MM.1S (cell line): ENCODE measurements at regions not wholly inside any gene's neighbourhood (a gene's known extent, or its start where the extent isn't known, plus 50 kb on each side); places are given as distances from the start of the nearest gene placed in this dataset.

ENCODE experiments used
- DNase-seq: peaks from one replicate; pipeline ENCODE4 v3.0.0-alpha.2; 2015
- H2AFZ ChIP-seq: fragments of 300-600 bp; sonication (generic); 2 replicates; pipeline ENCODE4 v1.6.0; 2016; ENCODE audit warnings: antibody characterized with exemption, low read length
- H3F3A ChIP-seq: fragments of 300-600 bp; sonication (generic); 2 replicates; pipeline ENCODE4 v1.6.1; 2016; ENCODE audit warnings: mild to moderate bottlenecking, antibody characterized with exemption, low read length, moderate library complexity, mixed read lengths; ENCODE audit not compliant: insufficient read depth
- H3K27ac ChIP-seq: fragments of 300-600 bp; sonication (generic); 2 replicates; pipeline ENCODE4 v1.5.1; 2016; ENCODE audit warnings: mild to moderate bottlenecking, low read length
- H3K27me3 ChIP-seq: fragments of 300-600 bp; sonication (generic); replicated peaks from 2 replicates; pipeline ENCODE4 v1.6.0; 2016; ENCODE audit warnings: low read length; ENCODE audit not compliant: insufficient read depth
- H3K36me3 ChIP-seq: fragments of 300-600 bp; sonication (generic); replicated peaks from 2 replicates; pipeline ENCODE4 v1.6.1; 2016; ENCODE audit warnings: mild to moderate bottlenecking, low read length, mixed read lengths; ENCODE audit not compliant: insufficient read depth
- H3K4me1 ChIP-seq: fragments of 300-600 bp; sonication (generic); 2 replicates; pipeline ENCODE4 v1.6.1; 2016; ENCODE audit warnings: low read length, mixed read lengths
- H3K4me2 ChIP-seq: fragments of 300-600 bp; sonication (generic); 2 replicates; pipeline ENCODE4 v1.6.0; 2016; ENCODE audit warnings: low read depth, low read length
- H3K4me3 ChIP-seq: fragments of 300-600 bp; sonication (generic); 2 replicates; pipeline ENCODE4 v1.5.1; 2016; ENCODE audit warnings: low read length, mixed read lengths
- H3K79me2 ChIP-seq: fragments of 300-600 bp; sonication (generic); 2 replicates; pipeline ENCODE4 v1.6.1; 2016; ENCODE audit warnings: mixed run types, low read length, mixed read lengths
- H3K9ac ChIP-seq: fragments of 300-600 bp; sonication (generic); 2 replicates; pipeline ENCODE4 v1.6.1; 2016; ENCODE audit warnings: low read length, mixed read lengths
- H3K9me2 ChIP-seq: fragments of 300-600 bp; sonication (generic); replicated peaks from 2 replicates; pipeline ENCODE4 v1.6.1; 2016; ENCODE audit warnings: mild to moderate bottlenecking, low read length, mixed read lengths; ENCODE audit not compliant: insufficient read depth
- H3K9me3 ChIP-seq: fragments of 300-600 bp; sonication (generic); replicated peaks from 2 replicates; pipeline ENCODE4 v1.6.1; 2016; ENCODE audit warnings: mild to moderate bottlenecking, low read length, mixed read lengths; ENCODE audit not compliant: insufficient read depth
- H4K20me1 ChIP-seq: fragments of 300-600 bp; sonication (generic); 2 replicates; pipeline ENCODE4 v1.6.1; 2016; ENCODE audit warnings: mild to moderate bottlenecking, low read length, moderate library complexity, mixed read lengths; ENCODE audit not compliant: insufficient read depth
- CTCF ChIP-seq: fragments of 300-600 bp; sonication (generic); IDR thresholded peaks from 2 replicates; pipeline ENCODE4 v1.5.1; 2016; ENCODE audit warnings: antibody characterized with exemption, low read length, mixed read lengths
- EZH2 ChIP-seq: fragments of 300-600 bp; sonication (generic); optimal IDR thresholded peaks from 2 replicates; pipeline ENCODE3; 2017; ENCODE audit warnings: low read depth, mild to moderate bottlenecking, antibody characterized with exemption, low read length, mixed read lengths
- EZH2phosphoT487 ChIP-seq: fragments of 300-600 bp; sonication (generic); IDR thresholded peaks from 2 replicates; pipeline ENCODE4 v1.6.1; 2018; ENCODE audit warnings: antibody characterized with exemption, low read length

- Histone ChIP-seq H3K4me1 (peaks cover 23% of the 10 kb centered on the region), H2AFZ (no peak overlapping the region), H3K27me3 (no peaks in the 10 kb centered on the region), H3K79me2 (no peaks in the 10 kb centered on the region), H3K9me3 (no peaks in the 10 kb centered on the region), H3F3A (peaks cover 9% of the 10 kb centered on the region), H4K20me1 (no peaks in the 10 kb centered on the region), H3K36me3 (no peaks in the 10 kb centered on the region), H3K4me3 (no peak overlapping the region), H3K4me2 (no peak overlapping the region), H3K9me2 (no peaks in the 10 kb centered on the region), H3K9ac (no peak overlapping the region), H3K27ac (no peak overlapping the region)
- no peak for DNase-seq
- TF ChIP-seq CTCF: no peak
- TF ChIP-seq EZH2: no peak
- no peak for TF ChIP-seq EZH2phosphoT487
These were observed 202.3 kb upstream of the PRKCQ start for GRCh38 chr10:6782378-6782777.

DNA sequence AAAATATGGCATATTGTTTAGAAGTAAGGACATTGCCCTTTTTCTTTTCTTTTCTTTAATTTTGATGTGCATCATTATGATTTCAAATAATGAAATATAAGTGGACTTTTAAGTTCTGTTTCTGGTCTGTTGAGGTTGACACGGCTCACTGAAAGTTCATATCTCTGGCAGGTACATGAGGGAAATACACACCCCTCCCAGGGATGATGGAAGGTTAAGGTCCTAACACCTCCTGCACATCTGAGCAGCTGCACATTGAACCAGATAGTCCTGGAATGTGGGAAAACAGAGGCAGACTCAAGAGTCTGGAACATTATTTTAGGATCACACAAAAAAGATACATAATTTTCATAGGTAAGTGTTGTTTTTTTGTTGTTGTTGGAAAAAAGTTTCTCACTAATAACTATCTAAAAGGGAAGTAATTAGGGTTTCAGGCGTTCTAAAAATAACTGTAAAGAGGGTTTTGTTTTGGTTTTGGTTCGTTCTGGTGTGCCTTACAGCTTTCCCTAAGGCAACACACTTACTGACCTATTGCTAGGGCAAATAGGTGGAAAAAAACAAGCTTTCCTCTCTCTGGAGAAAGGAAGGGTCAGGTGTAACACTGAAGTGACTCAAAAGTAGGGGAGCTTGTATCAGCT, 201.2 kb upstream of the PRKCQ start:
- Histone ChIP-seq H2AFZ (peak overlapping the region; percentile 24; the same call in 1 of the 2 replicates), H4K20me1 (no peaks in the 10 kb centered on the region), H3K79me2 (no peaks in the 10 kb centered on the region), H3K9me3 (no peaks in the 10 kb centered on the region), H3K9me2 (no peaks in the 10 kb centered on the region), H3K27ac (peak overlapping the region; percentile 25; the same call in 1 of the 2 replicates), H3K4me3 (peak overlapping the region; percentile 17), H3K36me3 (no peaks in the 10 kb centered on the region), H3K27me3 (no peaks in the 10 kb centered on the region), H3K4me1 (peaks cover 23% of the 10 kb centered on the region), H3F3A (peaks cover 9% of the 10 kb centered on the region), H3K4me2 (peak overlapping the region; percentile 67), H3K9ac (no peak overlapping the region)
- no peak for TF ChIP-seq CTCF
- no peak for TF ChIP-seq EZH2
- TF ChIP-seq EZH2phosphoT487: no peak
- DNase-seq: peak; percentile 59

GRCh38 chr10:6780008-6780677, 200.1 kb upstream of the PRKCQ start:
- TF ChIP-seq EZH2phosphoT487 (no peak), EZH2 (no peak), CTCF (no peak)
- H3K9me3 ChIP-seq: no peaks in the 10 kb centered on the region
- no peaks in the 10 kb centered on the region for H3K36me3 ChIP-seq
- peak overlapping the region; percentile 67 for H3K4me2 ChIP-seq
- peaks cover 23% of the 10 kb centered on the region for H3K4me1 ChIP-seq
- 0 out of 2 replicates have a peak overlapping the region, but pooled peaks have one; percentile 36 for H2AFZ ChIP-seq
- no peak overlapping the region for H3K4me3 ChIP-seq
- peaks cover 9% of the 10 kb centered on the region for H3F3A ChIP-seq
- no peaks in the 10 kb centered on the region for H3K79me2 ChIP-seq
- peak overlapping the region; percentile 26; the same call in 1 of the 2 replicates for H3K27ac ChIP-seq
- no peaks in the 10 kb centered on the region for H3K9me2 ChIP-seq
- H3K9ac ChIP-seq: no peak overlapping the region
- DNase-seq: peak; percentile 45
- H4K20me1 ChIP-seq: no peaks in the 10 kb centered on the region
- H3K27me3 ChIP-seq: no peaks in the 10 kb centered on the region
